Gastroesophageal sphincter (tissue), 4 donors: ENCODE measurements at regions not wholly inside any gene's neighbourhood (a gene's known extent, or its start where the extent isn't known, plus 50 kb on each side); places are given as distances from the start of the nearest gene placed in this dataset.

ENCODE experiments used
- ATAC-seq: fragments of 150-250 bp; one replicate; pipeline ENCODE4 v1.9.1; 2016; ENCODE audit warnings: mild to moderate bottlenecking, moderate library complexity
- H3K27ac ChIP-seq, 4 donors: fragments of 200-600 bp; sonication (generic) in 3 of 4; 1 replicate in 3 of 4; 2 replicates in 1 of 4; pipeline ENCODE4 v1.5.1; 2016 to 2019
- H3K27me3 ChIP-seq: fragments of 200-600 bp; sonication (generic); one replicate; pipeline ENCODE4 v1.5.1; 2019
- H3K36me3 ChIP-seq, 2 donors: fragments of 200-600 bp; sonication (generic); one replicate each; pipeline ENCODE4 v1.5.1; 2019; ENCODE audit warnings: control low read depth in 1 of 2
- H3K4me1 ChIP-seq, 3 donors: fragments of 200-600 bp; sonication (generic); 1 replicate in 2 of 3; 2 replicates in 1 of 3; pipeline ENCODE4 v1.5.1; 2016 to 2019; ENCODE audit warnings: control low read depth in 2 of 3
- H3K4me3 ChIP-seq, 2 donors: fragments of 200-600 bp; sonication (generic); one replicate each; pipeline ENCODE4 v1.5.1; 2019; ENCODE audit warnings: mild to moderate bottlenecking in 1 of 2, moderate library complexity in 1 of 2
- H3K9me3 ChIP-seq, 3 donors: fragments of 200-600 bp; sonication (generic); one replicate each; pipeline ENCODE4 v1.5.1; 2017 to 2019; ENCODE audit warnings: control low read depth in 2 of 3
- EP300 ChIP-seq: sonication (generic); formaldehyde crosslinking; IDR thresholded peaks from one replicate; pipeline ENCODE4 v1.6.1; 2017; ENCODE audit warnings: antibody characterized with exemption, mild to moderate bottlenecking
- POLR2A ChIP-seq, 2 donors: fragments of 450-650 bp; IDR thresholded peaks; one replicate each; pipeline ENCODE4 v1.6.1; 2017; ENCODE audit warnings: antibody characterized with exemption in 2 of 2, mild to moderate bottlenecking in 2 of 2, moderate library complexity in 1 of 2
- POLR2AphosphoS5 ChIP-seq: sonication (generic); formaldehyde crosslinking; IDR thresholded peaks from one replicate; pipeline ENCODE4 v1.6.1; 2017; ENCODE audit warnings: antibody characterized with exemption
- WGBS, 2 donors: methylation state at CpG; one replicate each; pipeline ENCODE4 v1.1.5; 2018; ENCODE audit warnings: low coverage in 1 of 2; 5-methylcytosine and 5-hydroxymethylcytosine counted together
- TF ChIP-seq, protein P1 (sequence below), 4 experiments: fragments of 200-600 bp in 2 of 4; fragments of 450-650 bp in 2 of 4; sonication (generic) in 1 of 4; IDR thresholded peaks; one replicate each; pipeline ENCODE4 v1.5.1; 2017 to 2019; ENCODE audit warnings: antibody characterized with exemption in 4 of 4, mild to moderate bottlenecking in 2 of 4, moderate library complexity in 2 of 4

GRCh38 chr18:45163871-45164270, 451.4 kb upstream of the SLC14A2 start:
- Histone ChIP-seq H3K27me3 (no peaks in the 10 kb centered on the region), H3K27ac (no peak overlapping the region), H3K36me3 (no peaks in the 10 kb centered on the region), H3K4me1 (no peaks in the 10 kb centered on the region), H3K9me3 (no peaks in the 10 kb centered on the region), H3K4me3 (no peak overlapping the region)
- no peak for TF ChIP-seq POLR2AphosphoS5
- no peak for ATAC-seq
- WGBS, 2 donors = 39 to 51% methylated on average over 2 of the region's 2 CpGs

- Histone ChIP-seq H3K4me1 (no peaks in the 10 kb centered on the region), H3K27me3 (no peaks in the 10 kb centered on the region), H3K4me3 (no peak overlapping the region), H3K36me3 (no peaks in the 10 kb centered on the region), H3K27ac (no peak overlapping the region), H3K9me3 (no peaks in the 10 kb centered on the region)
- ATAC-seq = no peak
- WGBS, 2 donors = 14% methylated on average over 1 of the region's 1 CpG
- TF ChIP-seq POLR2A (IDR thresholded peaks at IDR 0.05) = no peak
- TF ChIP-seq POLR2AphosphoS5 = no peak
- TF ChIP-seq, protein P1, sequence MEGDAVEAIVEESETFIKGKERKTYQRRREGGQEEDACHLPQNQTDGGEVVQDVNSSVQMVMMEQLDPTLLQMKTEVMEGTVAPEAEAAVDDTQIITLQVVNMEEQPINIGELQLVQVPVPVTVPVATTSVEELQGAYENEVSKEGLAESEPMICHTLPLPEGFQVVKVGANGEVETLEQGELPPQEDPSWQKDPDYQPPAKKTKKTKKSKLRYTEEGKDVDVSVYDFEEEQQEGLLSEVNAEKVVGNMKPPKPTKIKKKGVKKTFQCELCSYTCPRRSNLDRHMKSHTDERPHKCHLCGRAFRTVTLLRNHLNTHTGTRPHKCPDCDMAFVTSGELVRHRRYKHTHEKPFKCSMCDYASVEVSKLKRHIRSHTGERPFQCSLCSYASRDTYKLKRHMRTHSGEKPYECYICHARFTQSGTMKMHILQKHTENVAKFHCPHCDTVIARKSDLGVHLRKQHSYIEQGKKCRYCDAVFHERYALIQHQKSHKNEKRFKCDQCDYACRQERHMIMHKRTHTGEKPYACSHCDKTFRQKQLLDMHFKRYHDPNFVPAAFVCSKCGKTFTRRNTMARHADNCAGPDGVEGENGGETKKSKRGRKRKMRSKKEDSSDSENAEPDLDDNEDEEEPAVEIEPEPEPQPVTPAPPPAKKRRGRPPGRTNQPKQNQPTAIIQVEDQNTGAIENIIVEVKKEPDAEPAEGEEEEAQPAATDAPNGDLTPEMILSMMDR (IDR thresholded peaks at IDR 0.05) = no peak
- TF ChIP-seq EP300 = no peak
Measured at GRCh38 chr18:45164551-45164950, 450.7 kb upstream of the SLC14A2 start.

DNA sequence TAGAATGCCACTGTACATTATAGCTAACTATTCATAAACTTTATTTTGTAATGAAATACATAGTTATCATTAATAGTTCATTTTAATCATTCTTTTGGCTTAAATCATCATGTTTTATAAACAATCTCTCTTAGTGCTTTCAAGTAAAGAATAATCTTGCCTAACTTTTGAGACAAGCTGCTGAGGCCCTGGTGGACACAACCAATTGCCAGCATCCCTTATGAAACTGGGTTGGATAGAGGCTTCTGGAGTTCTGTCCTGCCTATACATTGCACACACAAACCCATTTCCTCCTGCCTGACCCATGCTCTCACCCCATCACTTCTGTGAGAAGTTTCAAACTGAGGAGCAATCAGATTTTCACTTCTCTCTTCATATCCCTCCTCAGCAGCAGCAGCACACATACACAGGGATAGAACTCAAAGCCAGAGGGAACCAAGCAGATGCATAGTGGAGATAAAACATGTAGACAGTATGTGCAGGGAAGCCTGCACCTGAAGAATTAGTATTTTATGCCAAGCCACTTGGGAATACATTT, 450.0 kb upstream of the SLC14A2 start:
- no peak for TF ChIP-seq POLR2AphosphoS5
- no peak for TF ChIP-seq EP300
- TF ChIP-seq, protein P1 (IDR thresholded peaks at IDR 0.05) = no peak
- TF ChIP-seq POLR2A (IDR thresholded peaks at IDR 0.05) = no peak
- Histone ChIP-seq H3K9me3 (no peaks in the 10 kb centered on the region), H3K4me3 (no peak overlapping the region), H3K27me3 (no peaks in the 10 kb centered on the region), H3K36me3 (no peaks in the 10 kb centered on the region), H3K4me1 (no peaks in the 10 kb centered on the region), H3K27ac (no peak overlapping the region)
- ATAC-seq = no peak

DNA sequence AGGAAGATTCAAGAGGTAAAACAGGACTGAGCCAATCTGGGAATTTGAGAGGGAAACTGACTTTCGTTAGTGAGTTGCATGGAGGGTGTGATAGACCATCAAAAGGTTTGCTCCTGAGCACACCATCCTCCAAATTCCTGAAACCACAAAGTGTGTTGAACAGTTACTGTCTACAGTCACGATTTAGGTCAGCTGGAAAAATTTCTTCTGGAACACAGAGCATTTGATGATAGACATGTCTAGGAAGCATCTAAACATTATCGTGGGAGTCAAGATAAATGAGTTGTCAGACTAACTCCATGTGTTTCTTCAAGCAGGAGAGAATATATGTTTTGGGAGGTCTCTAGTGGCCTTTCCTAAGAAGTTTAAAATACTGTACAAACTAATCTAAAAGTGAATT, 449.4 kb upstream of the SLC14A2 start:
- no peaks in the 10 kb centered on the region for H3K36me3 ChIP-seq
- H3K4me3 ChIP-seq = no peak overlapping the region
- H3K4me1 ChIP-seq = no peaks in the 10 kb centered on the region
- no peak overlapping the region for H3K27ac ChIP-seq
- TF ChIP-seq, protein P1 (IDR thresholded peaks at IDR 0.05) = no peak
- no peak for TF ChIP-seq EP300
- no peak for TF ChIP-seq POLR2A (IDR thresholded peaks at IDR 0.05)
- TF ChIP-seq POLR2AphosphoS5 = no peak
- ATAC-seq = no peak
- WGBS, 2 donors = 41 to 71% methylated on average over 2 to 3 of the region's 3 CpGs
- H3K9me3 ChIP-seq = no peaks in the 10 kb centered on the region
- H3K27me3 ChIP-seq = no peaks in the 10 kb centered on the region

GRCh38 chr18:45166341-45166835, 448.9 kb upstream of the SLC14A2 start:
- no peak for ATAC-seq
- no peaks in the 10 kb centered on the region for H3K4me1 ChIP-seq
- 83 to 93% methylated on average over 1 to 5 of the region's 5 CpGs for WGBS, 2 donors
- H3K9me3 ChIP-seq = no peaks in the 10 kb centered on the region
- no peaks in the 10 kb centered on the region for H3K27me3 ChIP-seq
- no peak overlapping the region for H3K4me3 ChIP-seq
- H3K36me3 ChIP-seq = no peaks in the 10 kb centered on the region
- TF ChIP-seq POLR2AphosphoS5 (peak; percentile 6), EP300 (no peak)
- no peak overlapping the region for H3K27ac ChIP-seq

DNA sequence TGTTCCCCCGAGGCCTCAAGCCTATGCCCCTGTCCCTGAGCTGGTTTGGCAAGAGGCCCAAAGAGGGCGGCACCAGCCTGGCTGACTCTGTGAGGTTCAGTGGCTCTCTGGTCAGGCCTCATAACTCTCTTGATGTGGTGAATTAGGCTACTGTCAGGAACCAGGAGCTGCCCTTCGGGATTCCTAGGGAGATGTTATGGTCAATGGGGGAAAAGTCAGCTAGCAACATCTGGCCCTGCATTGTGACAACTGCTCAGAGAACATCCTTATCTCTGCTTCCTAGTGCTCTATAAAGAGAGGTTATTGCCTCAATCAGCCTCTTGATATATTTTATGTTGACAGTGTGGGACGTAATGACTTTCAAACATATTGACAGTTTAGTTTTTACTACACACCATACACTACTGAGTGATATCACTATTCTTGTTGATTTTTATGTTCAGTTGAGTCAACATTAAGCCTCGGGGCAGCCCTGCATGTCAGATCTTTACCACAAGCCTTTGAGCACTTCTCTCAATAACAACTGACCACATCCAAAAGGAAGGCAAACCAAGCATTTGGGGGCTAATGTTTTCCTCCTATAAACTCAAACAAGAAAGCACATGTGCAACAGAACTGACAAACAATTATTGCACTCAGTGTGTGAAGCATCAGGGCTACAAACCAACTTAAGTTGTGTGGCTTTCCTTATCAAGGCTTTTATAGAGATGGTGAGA, 448.3 kb upstream of the SLC14A2 start:
- Histone ChIP-seq H3K9me3 (no peaks in the 10 kb centered on the region), H3K36me3 (no peaks in the 10 kb centered on the region), H3K27ac (no peak overlapping the region), H3K27me3 (no peaks in the 10 kb centered on the region), H3K4me3 (no peak overlapping the region), H3K4me1 (no peaks in the 10 kb centered on the region)
- TF ChIP-seq POLR2AphosphoS5 (no peak), POLR2A (IDR thresholded peaks at IDR 0.05) (no peak), EP300 (no peak)
- WGBS, 2 donors = 83 to 90% methylated on average over 2 to 4 of the region's 5 CpGs
- ATAC-seq = no peak
